CD14-positive monocyte (primary cell): ENCODE measurements at regions not wholly inside any gene's neighbourhood (a gene's known extent, or its start where the extent isn't known, plus 50 kb on each side); places are given as distances from the start of the nearest gene placed in this dataset.

Experiments
- DNase-seq, 3 donors: peaks; one replicate each; pipeline ENCODE4 v3.0.0-alpha.2; 2011 to 2022
- H2AFZ ChIP-seq: 2 replicates; pipeline ENCODE4 v1.6.0; 2012; ENCODE audit warnings: mild to moderate bottlenecking, low read depth, low read length, inconsistent platforms; ENCODE audit not compliant: insufficient read depth, poor library complexity, severe bottlenecking
- H3K27ac ChIP-seq, 2 donors: 1 replicate in 1 of 2; 2 replicates in 1 of 2; pipeline ENCODE4 v1.5.1; 2012 to 2013; ENCODE audit warnings: low read length in 2 of 2, control low read depth in 1 of 2, inconsistent platforms in 1 of 2, low read depth in 1 of 2, mild to moderate bottlenecking in 1 of 2
- H3K27me3 ChIP-seq, 2 donors: one replicate each; pipeline versions ENCODE4 v1.6.0 to v1.6.1; 2011 to 2013; ENCODE audit warnings: low read length in 2 of 2; ENCODE audit not compliant: control insufficient read depth in 2 of 2, insufficient read depth in 2 of 2
- H3K36me3 ChIP-seq, 2 donors: replicated peaks in 1 of 2; 1 replicate in 1 of 2; 2 replicates in 1 of 2; pipeline versions ENCODE4 v1.5.1 to v1.6.1; 2012 to 2013; ENCODE audit warnings: low read length in 2 of 2, control low read depth in 1 of 2, inconsistent platforms in 1 of 2, mild to moderate bottlenecking in 1 of 2; ENCODE audit not compliant: insufficient read depth in 2 of 2, control insufficient read depth in 1 of 2
- H3K4me1 ChIP-seq, 2 donors: 1 replicate in 1 of 2; 2 replicates in 1 of 2; pipeline versions ENCODE4 v1.5.1 to v1.6.1; 2012 to 2013; ENCODE audit warnings: low read length in 2 of 2, control low read depth in 1 of 2, inconsistent platforms in 1 of 2, mild to moderate bottlenecking in 1 of 2, moderate library complexity in 1 of 2; ENCODE audit not compliant: insufficient read depth in 2 of 2, control insufficient read depth in 1 of 2
- H3K4me2 ChIP-seq: replicated peaks from 2 replicates; pipeline ENCODE3; 2012; ENCODE audit warnings: low read length, moderate library complexity, mild to moderate bottlenecking; ENCODE audit not compliant: poor library complexity, severe bottlenecking; ENCODE audit errors: extremely low read depth
- H3K4me3 ChIP-seq, 3 experiments: fragments of 200-600 bp in 1 of 3; sonication (generic) in 1 of 3; replicated peaks in 1 of 3; 1 replicate in 2 of 3; 2 replicates in 1 of 3; pipeline ENCODE4 v1.5.1; 2011 to 2013; ENCODE audit warnings: low read length in 3 of 3, mild to moderate bottlenecking in 3 of 3, control low read depth in 2 of 3, low read depth in 2 of 3, inconsistent platforms in 1 of 3, moderate library complexity in 1 of 3
- H3K79me2 ChIP-seq: 2 replicates; pipeline ENCODE4 v1.6.0; 2012; ENCODE audit warnings: mild to moderate bottlenecking, control low read depth, inconsistent platforms, low read length, moderate library complexity; ENCODE audit not compliant: insufficient read depth
- H3K9ac ChIP-seq: 2 replicates; pipeline ENCODE4 v1.6.0; 2017; ENCODE audit warnings: low read length, mild to moderate bottlenecking; ENCODE audit not compliant: insufficient read depth, poor library complexity, severe bottlenecking
- H3K9me3 ChIP-seq, 2 donors: replicated peaks in 1 of 2; 1 replicate in 1 of 2; 2 replicates in 1 of 2; pipeline versions ENCODE4 v1.5.1 to v1.6.1; 2012 to 2013; ENCODE audit warnings: low read length in 2 of 2, control low read depth in 1 of 2; ENCODE audit not compliant: control insufficient read depth in 1 of 2, insufficient read depth in 1 of 2
- H4K20me1 ChIP-seq: 2 replicates; pipeline ENCODE4 v1.6.0; 2012; ENCODE audit warnings: mild to moderate bottlenecking, low read length, control low read depth, moderate library complexity; ENCODE audit not compliant: insufficient read depth
- H3K27ac Mint-ChIP-seq, 7 donors: one replicate each; pipeline ENCODE4 v1.8.0; 2020; ENCODE audit warnings: mild to moderate bottlenecking in 7 of 7, mixed read lengths in 7 of 7, moderate library complexity in 6 of 7, inconsistent platforms in 2 of 7
- H3K27me3 Mint-ChIP-seq, 3 donors: one replicate each; pipeline ENCODE4 v1.8.0; 2021 to 2022; ENCODE audit warnings: low read depth in 3 of 3, mild to moderate bottlenecking in 3 of 3, mixed read lengths in 3 of 3, moderate library complexity in 3 of 3, inconsistent platforms in 1 of 3
- H3K36me3 Mint-ChIP-seq, 2 donors: one replicate each; pipeline ENCODE4 v1.8.0; 2020; ENCODE audit warnings: mixed read lengths in 2 of 2, inconsistent platforms in 1 of 2, mild to moderate bottlenecking in 1 of 2
- H3K4me1 Mint-ChIP-seq: one replicate; pipeline ENCODE4 v1.8.0; 2020; ENCODE audit warnings: mild to moderate bottlenecking, mixed read lengths
- H3K4me3 Mint-ChIP-seq, 2 donors: one replicate each; pipeline ENCODE4 v1.8.0; 2020; ENCODE audit warnings: mild to moderate bottlenecking in 2 of 2, mixed read lengths in 2 of 2, moderate library complexity in 1 of 2
- H3K9me3 Mint-ChIP-seq, 7 donors: one replicate each; pipeline ENCODE4 v1.8.0; 2020 to 2022; ENCODE audit warnings: mixed read lengths in 7 of 7, mild to moderate bottlenecking in 6 of 7, moderate library complexity in 6 of 7, inconsistent platforms in 2 of 7
- WGBS: methylation state at CpG from one replicate; pipeline ENCODE4 v1.1.5; 2013; ENCODE audit warnings: missing lambda C conversion rate; ENCODE audit not compliant: insufficient coverage; 5-methylcytosine and 5-hydroxymethylcytosine counted together
- intact Hi-C, 2 donors: fragments of 100-400 bp; cut with micrococcal nuclease; formaldehyde crosslinking; loops; one replicate each; pipeline versions ENCODE4 v1.15.0 to v1.15.1; 2023
- TF ChIP-seq, protein P1 (sequence below): fragments of 200-600 bp; IDR thresholded peaks from one replicate; pipeline ENCODE4 v1.8.0; 2022; ENCODE audit warnings: antibody characterized with exemption, mild to moderate bottlenecking

DNA sequence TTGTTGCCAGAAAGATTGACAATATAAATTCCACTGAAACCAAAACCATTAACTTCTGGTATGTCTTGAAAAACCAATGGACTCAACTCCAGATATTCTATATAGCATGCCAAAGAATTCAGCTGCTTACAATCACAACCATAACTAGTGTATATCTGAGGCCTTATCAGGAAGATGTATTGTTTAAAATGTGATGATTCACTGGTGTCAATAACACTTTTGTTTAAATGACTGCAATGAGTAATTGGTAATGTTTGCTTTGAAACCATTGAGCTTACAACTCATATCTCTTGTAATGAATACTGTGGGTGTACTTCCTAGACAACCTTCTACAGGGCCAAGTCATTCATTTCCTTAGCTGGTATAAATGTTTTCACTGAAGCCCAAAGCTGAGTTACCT, 727.9 kb upstream of the KCND2 start:
- no peaks in the 10 kb centered on the region for H3K36me3 Mint-ChIP-seq
- peaks cover 0 to 3% (median 0%) of the 10 kb centered on the region in 7 donors for H3K9me3 Mint-ChIP-seq
- H3K4me1 Mint-ChIP-seq = no peaks in the 10 kb centered on the region
- intact Hi-C loops = no loop called here
- Histone ChIP-seq H3K4me3 (no peak overlapping the region), H3K27me3 (no peaks in the 10 kb centered on the region), H4K20me1 (no peaks in the 10 kb centered on the region), H3K36me3 (no peaks in the 10 kb centered on the region), H3K27ac (no peak overlapping the region), H3K4me1 (no peaks in the 10 kb centered on the region), H3K4me2 (no peak overlapping the region), H3K9me3 (no peaks in the 10 kb centered on the region), H3K79me2 (no peaks in the 10 kb centered on the region), H2AFZ (no peak overlapping the region), H3K9ac (no peak overlapping the region)
- H3K4me3 Mint-ChIP-seq = no peak overlapping the region
- no peak overlapping the region for H3K27ac Mint-ChIP-seq
- no peaks in the 10 kb centered on the region for H3K27me3 Mint-ChIP-seq
- no peak for DNase-seq
- TF ChIP-seq, protein P1, sequence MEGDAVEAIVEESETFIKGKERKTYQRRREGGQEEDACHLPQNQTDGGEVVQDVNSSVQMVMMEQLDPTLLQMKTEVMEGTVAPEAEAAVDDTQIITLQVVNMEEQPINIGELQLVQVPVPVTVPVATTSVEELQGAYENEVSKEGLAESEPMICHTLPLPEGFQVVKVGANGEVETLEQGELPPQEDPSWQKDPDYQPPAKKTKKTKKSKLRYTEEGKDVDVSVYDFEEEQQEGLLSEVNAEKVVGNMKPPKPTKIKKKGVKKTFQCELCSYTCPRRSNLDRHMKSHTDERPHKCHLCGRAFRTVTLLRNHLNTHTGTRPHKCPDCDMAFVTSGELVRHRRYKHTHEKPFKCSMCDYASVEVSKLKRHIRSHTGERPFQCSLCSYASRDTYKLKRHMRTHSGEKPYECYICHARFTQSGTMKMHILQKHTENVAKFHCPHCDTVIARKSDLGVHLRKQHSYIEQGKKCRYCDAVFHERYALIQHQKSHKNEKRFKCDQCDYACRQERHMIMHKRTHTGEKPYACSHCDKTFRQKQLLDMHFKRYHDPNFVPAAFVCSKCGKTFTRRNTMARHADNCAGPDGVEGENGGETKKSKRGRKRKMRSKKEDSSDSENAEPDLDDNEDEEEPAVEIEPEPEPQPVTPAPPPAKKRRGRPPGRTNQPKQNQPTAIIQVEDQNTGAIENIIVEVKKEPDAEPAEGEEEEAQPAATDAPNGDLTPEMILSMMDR = no peak

GRCh38 chr7:119555788-119556187, 717.2 kb upstream of the KCND2 start:
- no peaks in the 10 kb centered on the region for H4K20me1 ChIP-seq
- peaks cover 0 to 5% (median 2%) of the 10 kb centered on the region in 7 donors for H3K9me3 Mint-ChIP-seq
- H3K4me1 ChIP-seq = no peaks in the 10 kb centered on the region
- H3K79me2 ChIP-seq = no peaks in the 10 kb centered on the region
- H3K27me3 ChIP-seq = no peaks in the 10 kb centered on the region
- no peaks in the 10 kb centered on the region for H3K36me3 Mint-ChIP-seq
- H3K9me3 ChIP-seq = peaks cover 0 to 2% of the 10 kb centered on the region in 2 donors
- no peak overlapping the region for H3K4me3 ChIP-seq
- H3K36me3 ChIP-seq = no peaks in the 10 kb centered on the region
- no peak overlapping the region for H3K9ac ChIP-seq
- no peak overlapping the region for H2AFZ ChIP-seq
- no peaks in the 10 kb centered on the region for H3K4me1 Mint-ChIP-seq
- H3K27ac Mint-ChIP-seq = no peak overlapping the region
- 84% methylated on average over 2 of the region's 3 CpGs for WGBS
- DNase-seq = no peak
- no peak overlapping the region for H3K4me3 Mint-ChIP-seq
- TF ChIP-seq, protein P1 = no peak
- H3K27ac ChIP-seq = no peak overlapping the region
- H3K27me3 Mint-ChIP-seq = peaks cover 0 to 2% (median 0%) of the 10 kb centered on the region in 3 donors
- intact Hi-C loops = no loop called here
- H3K4me2 ChIP-seq = no peak overlapping the region
